ENCODE measurements at regions not wholly inside any gene's neighbourhood (a gene's known extent, or its start where the extent isn't known, plus 50 kb on each side); places are given as distances from the start of the nearest gene placed in this dataset.

DNA sequence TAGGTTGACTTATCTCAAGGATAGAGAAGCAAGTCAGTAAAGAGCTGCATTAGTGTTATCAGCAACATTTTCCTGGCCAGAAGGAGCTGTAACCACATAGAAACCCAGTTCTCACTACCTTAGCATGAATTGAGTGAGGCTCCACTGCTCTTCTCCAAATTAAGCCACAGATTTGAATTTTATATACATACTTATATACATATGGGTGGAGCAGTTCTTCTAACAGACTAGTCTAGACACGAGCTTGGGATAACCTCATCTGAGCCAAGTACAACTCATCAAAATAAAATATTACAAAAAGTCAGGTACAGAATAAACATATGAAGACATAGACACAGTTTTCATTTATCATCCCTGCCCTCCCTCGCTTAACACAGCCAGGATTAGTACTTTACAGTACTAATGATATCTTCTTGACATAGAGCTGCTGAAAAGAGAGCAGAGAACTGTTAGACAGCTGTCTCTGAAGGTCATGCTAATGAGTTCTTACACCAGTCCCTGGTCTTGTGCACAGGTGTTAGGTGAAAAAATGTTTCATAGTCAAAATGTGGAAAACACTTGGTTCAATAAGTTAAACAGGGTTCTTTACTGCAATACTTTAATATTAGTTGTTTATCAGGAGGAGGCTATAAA lies 147.4 kb upstream of the HTR1E start:
- H3K4me1 ChIP-seq (ENCODE audit: insufficient read depth, low read length, poor library complexity, severe bottlenecking), result no peaks in the 10 kb centered on the region
- no peaks in the 10 kb centered on the region for H3K9me3 ChIP-seq (ENCODE audit: low read length)
- ChIA-PET POLR2A (interaction anchor here (0.6 to 0.8 kb wide), 2 partner anchors 10 to 314 kb away, joined by 3 read pairs; no protein-coding TSS in a partner anchor), CTCF (ENCODE audit: unreplicated experiment) (no interaction called here)
- TF ChIP-seq, protein P1, sequence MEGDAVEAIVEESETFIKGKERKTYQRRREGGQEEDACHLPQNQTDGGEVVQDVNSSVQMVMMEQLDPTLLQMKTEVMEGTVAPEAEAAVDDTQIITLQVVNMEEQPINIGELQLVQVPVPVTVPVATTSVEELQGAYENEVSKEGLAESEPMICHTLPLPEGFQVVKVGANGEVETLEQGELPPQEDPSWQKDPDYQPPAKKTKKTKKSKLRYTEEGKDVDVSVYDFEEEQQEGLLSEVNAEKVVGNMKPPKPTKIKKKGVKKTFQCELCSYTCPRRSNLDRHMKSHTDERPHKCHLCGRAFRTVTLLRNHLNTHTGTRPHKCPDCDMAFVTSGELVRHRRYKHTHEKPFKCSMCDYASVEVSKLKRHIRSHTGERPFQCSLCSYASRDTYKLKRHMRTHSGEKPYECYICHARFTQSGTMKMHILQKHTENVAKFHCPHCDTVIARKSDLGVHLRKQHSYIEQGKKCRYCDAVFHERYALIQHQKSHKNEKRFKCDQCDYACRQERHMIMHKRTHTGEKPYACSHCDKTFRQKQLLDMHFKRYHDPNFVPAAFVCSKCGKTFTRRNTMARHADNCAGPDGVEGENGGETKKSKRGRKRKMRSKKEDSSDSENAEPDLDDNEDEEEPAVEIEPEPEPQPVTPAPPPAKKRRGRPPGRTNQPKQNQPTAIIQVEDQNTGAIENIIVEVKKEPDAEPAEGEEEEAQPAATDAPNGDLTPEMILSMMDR (conservative IDR thresholded peaks at IDR 0.05; ENCODE audit: low read length), result no peak
- no peak for TF ChIP-seq EZH2phosphoT487 (IDR thresholded peaks at IDR 0.05; ENCODE audit: borderline replicate concordance, low read depth, low read length)
- intact Hi-C loops (cut with micrococcal nuclease; ENCODE audit: unreplicated experiment), result no loop called here
- no peak overlapping the region for H2AFZ ChIP-seq (ENCODE audit: low read length)
- no peaks in the 10 kb centered on the region for H3K9me2 ChIP-seq (ENCODE audit: insufficient read depth, low read length)
- H3K36me3 ChIP-seq (ENCODE audit: insufficient read depth, low read length), result no peaks in the 10 kb centered on the region
- H4K20me1 ChIP-seq (ENCODE audit: insufficient read depth, low read length), result no peaks in the 10 kb centered on the region
- H3K4me2 ChIP-seq (ENCODE audit: low read length), result no peak overlapping the region
- H3K27ac ChIP-seq (ENCODE audit: low read depth, low read length, poor library complexity, severe bottlenecking), result no peak overlapping the region
- H3K79me2 ChIP-seq (ENCODE audit: insufficient read depth, low read depth, low read length), result no peaks in the 10 kb centered on the region
- no peak overlapping the region for H3K4me3 ChIP-seq (ENCODE audit: low read depth, low read length, poor library complexity, severe bottlenecking)
- no TSS peak for BruUV-seq (replicated peaks)
- DNase-seq (ENCODE audit: low spot score), result no peak

DNA sequence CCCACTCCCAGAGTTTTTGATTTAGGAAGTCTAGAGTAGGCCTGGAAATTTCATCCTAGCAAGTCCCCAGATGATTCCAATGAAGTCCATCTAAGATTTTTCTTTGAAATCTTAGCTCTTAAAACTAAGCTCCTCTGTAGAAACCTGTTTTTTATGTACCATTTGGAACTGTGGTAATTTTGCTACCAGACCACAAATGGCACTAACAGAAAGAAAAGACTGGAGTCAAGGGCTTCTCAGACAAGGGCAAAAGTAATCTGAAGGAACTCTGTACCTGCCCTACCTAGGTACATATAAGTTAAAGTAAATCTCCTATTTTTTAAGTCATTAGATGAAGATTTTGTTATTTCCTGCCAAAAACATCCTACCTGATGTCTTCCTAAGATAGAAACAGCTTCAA lies 155.0 kb upstream of the HTR1E start:
- Histone ChIP-seq H3K27ac (ENCODE audit: low read depth, low read length, poor library complexity, severe bottlenecking) (no peak overlapping the region), H3K79me2 (ENCODE audit: insufficient read depth, low read depth, low read length) (no peaks in the 10 kb centered on the region), H3K9me2 (ENCODE audit: insufficient read depth, low read length) (no peaks in the 10 kb centered on the region), H2AFZ (ENCODE audit: low read length) (no peak overlapping the region), H3K9me3 (ENCODE audit: low read length) (no peaks in the 10 kb centered on the region), H3K4me1 (ENCODE audit: insufficient read depth, low read length, poor library complexity, severe bottlenecking) (no peaks in the 10 kb centered on the region), H4K20me1 (ENCODE audit: insufficient read depth, low read length) (no peaks in the 10 kb centered on the region), H3K4me3 (ENCODE audit: low read depth, low read length, poor library complexity, severe bottlenecking) (no peak overlapping the region), H3K36me3 (ENCODE audit: insufficient read depth, low read length) (no peaks in the 10 kb centered on the region), H3K4me2 (ENCODE audit: low read length) (no peak overlapping the region)
- DNase-seq (ENCODE audit: low spot score), result no peak
- intact Hi-C loops (cut with micrococcal nuclease; ENCODE audit: unreplicated experiment), result no loop called here
- ChIA-PET CTCF (ENCODE audit: unreplicated experiment) (no interaction called here), POLR2A (interaction anchor here (0.6 to 1.2 kb wide), 3 partner anchors 8 to 434 kb away, joined by 3 read pairs; no protein-coding TSS in a partner anchor)
- no TSS peak for BruUV-seq (replicated peaks)
- TF ChIP-seq EZH2phosphoT487 (IDR thresholded peaks at IDR 0.05; ENCODE audit: borderline replicate concordance, low read depth, low read length), result no peak
- TF ChIP-seq, protein P1 (conservative IDR thresholded peaks at IDR 0.05; ENCODE audit: low read length), result no peak

DNA sequence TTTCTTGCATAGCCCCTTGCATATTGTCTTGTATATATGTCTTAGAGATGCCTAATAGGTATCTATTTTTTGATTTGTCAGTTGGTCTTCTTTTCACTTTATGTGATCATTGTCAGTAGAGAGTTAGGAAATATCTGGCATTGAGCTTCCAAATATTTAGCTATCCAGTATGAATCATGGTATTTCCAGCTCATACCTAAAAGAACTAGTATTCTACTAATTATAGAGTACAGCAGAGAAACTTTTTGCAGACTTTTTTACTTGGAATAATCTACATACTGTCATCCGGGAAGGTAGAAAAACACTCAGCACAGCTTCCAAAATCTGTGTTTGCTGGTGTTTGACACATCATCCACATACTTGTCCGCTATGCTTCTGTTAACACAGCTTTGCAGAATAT lies 156.4 kb upstream of the HTR1E start:
- Histone ChIP-seq H3K4me3 (ENCODE audit: low read depth, low read length, poor library complexity, severe bottlenecking) (no peak overlapping the region), H3K9me2 (ENCODE audit: insufficient read depth, low read length) (no peaks in the 10 kb centered on the region), H3K27ac (ENCODE audit: low read depth, low read length, poor library complexity, severe bottlenecking) (no peak overlapping the region), H4K20me1 (ENCODE audit: insufficient read depth, low read length) (no peaks in the 10 kb centered on the region), H3K4me1 (ENCODE audit: insufficient read depth, low read length, poor library complexity, severe bottlenecking) (no peaks in the 10 kb centered on the region), H3K79me2 (ENCODE audit: insufficient read depth, low read depth, low read length) (no peaks in the 10 kb centered on the region), H3K36me3 (ENCODE audit: insufficient read depth, low read length) (no peaks in the 10 kb centered on the region), H3K4me2 (ENCODE audit: low read length) (no peak overlapping the region), H2AFZ (ENCODE audit: low read length) (no peak overlapping the region), H3K9me3 (ENCODE audit: low read length) (no peaks in the 10 kb centered on the region)
- no TSS peak for BruUV-seq (replicated peaks)
- POLR2A ChIA-PET, result interaction anchor here (1.2 kb wide), 1 partner anchor 16 kb away, joined by 3 read pairs; no protein-coding TSS in a partner anchor
- TF ChIP-seq, protein P1 (conservative IDR thresholded peaks at IDR 0.05; ENCODE audit: low read length), result no peak
- TF ChIP-seq EZH2phosphoT487 (IDR thresholded peaks at IDR 0.05; ENCODE audit: borderline replicate concordance, low read depth, low read length), result no peak
- DNase-seq (ENCODE audit: low spot score), result no peak
- intact Hi-C loops (cut with micrococcal nuclease; ENCODE audit: unreplicated experiment), result no loop called here
- CTCF ChIA-PET (ENCODE audit: unreplicated experiment), result no interaction called here

Data from OCI-LY7 (cell line).